Fibroblast of pulmonary artery (primary cell): ENCODE measurements at regions not wholly inside any gene's neighbourhood (a gene's known extent, or its start where the extent isn't known, plus 50 kb on each side); places are given as distances from the start of the nearest gene placed in this dataset.

Experiments used
- DNase-seq: peaks from one replicate; pipeline ENCODE4 v3.0.0-alpha.2; 2010; ENCODE audit warnings: low read depth
- H3K4me3 ChIP-seq: replicated peaks from 2 replicates; pipeline ENCODE4 v1.5.1; 2011; ENCODE audit warnings: low read depth, mild to moderate bottlenecking, control low read depth, low read length, moderate library complexity
- CTCF ChIP-seq: IDR thresholded peaks from 2 replicates; pipeline ENCODE4 v1.5.1; 2011; ENCODE audit warnings: mild to moderate bottlenecking, control low read depth, low read length, inconsistent platforms; ENCODE audit errors: missing control alignments

- TF ChIP-seq CTCF: no peak
- no peak overlapping the region for H3K4me3 ChIP-seq
- DNase-seq: peak; percentile 77
Observed at GRCh38 chr4:43987331-43987944, 461.2 kb downstream of the KCTD8 start.

GRCh38 chr4:43990551-43990950 lies 458.1 kb downstream of the KCTD8 start:
- no peak for TF ChIP-seq CTCF
- DNase-seq: no peak
- H3K4me3 ChIP-seq: no peak overlapping the region

GRCh38 chr4:43990963-43991362 lies 457.6 kb downstream of the KCTD8 start:
- no peak for DNase-seq
- no peak overlapping the region for H3K4me3 ChIP-seq
- no peak for TF ChIP-seq CTCF

- DNase-seq: no peak
- TF ChIP-seq CTCF: no peak
- H3K4me3 ChIP-seq: no peak overlapping the region
Observed at GRCh38 chr4:43992552-43992951, 456.1 kb downstream of the KCTD8 start.

- DNase-seq: no peak
- no peak overlapping the region for H3K4me3 ChIP-seq
- no peak for TF ChIP-seq CTCF
Observed at GRCh38 chr4:43993196-43993902, 455.3 kb downstream of the KCTD8 start.

- TF ChIP-seq CTCF: no peak
- DNase-seq: no peak
- no peak overlapping the region for H3K4me3 ChIP-seq
Observed at GRCh38 chr4:43999669-44000068, 448.9 kb downstream of the KCTD8 start.

- H3K4me3 ChIP-seq: no peak overlapping the region
- no peak for DNase-seq
- no peak for TF ChIP-seq CTCF
Observed at GRCh38 chr4:44002368-44002767, 446.2 kb downstream of the KCTD8 start.
